ENCODE measurements at regions not wholly inside any gene's neighbourhood (a gene's known extent, or its start where the extent isn't known, plus 50 kb on each side); places are given as distances from the start of the nearest gene placed in this dataset.

DNA sequence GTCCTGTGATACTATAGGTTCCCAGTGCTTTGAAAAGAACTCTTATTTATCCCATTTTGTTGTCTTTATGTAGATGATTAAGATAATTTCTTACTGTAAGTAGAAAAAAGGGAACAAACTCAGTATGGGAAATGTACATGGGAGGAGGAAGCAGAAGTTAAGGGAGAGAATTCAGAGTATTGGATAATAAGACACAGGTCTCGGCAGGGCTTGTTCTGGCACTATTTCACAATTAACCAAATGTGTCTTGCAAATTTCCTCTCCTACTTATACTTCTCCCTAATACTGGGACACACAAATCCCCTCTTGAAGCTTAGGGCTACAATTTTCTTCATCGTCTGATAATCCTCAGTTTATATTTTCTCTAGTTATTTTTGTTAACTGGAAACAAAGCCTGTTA lies 744.0 kb downstream of the ADCYAP1 start:
- Histone ChIP-seq H3K27ac (ENCODE audit: low read depth in 1 of 2, low read length in 2 of 2) (no peak overlapping the region), H3K4me1 (ENCODE audit: insufficient read depth, low read length) (no peaks in the 10 kb centered on the region), H3K9me3 (ENCODE audit: control insufficient read depth in 1 of 2, insufficient read depth in 1 of 2, low read length in 2 of 2) (no peaks in the 10 kb centered on the region), H3K27me3 (ENCODE audit: control insufficient read depth in 1 of 2, insufficient read depth in 2 of 2, low read length in 2 of 2) (no peaks in the 10 kb centered on the region), H3K36me3 (ENCODE audit: insufficient read depth, low read length) (no peaks in the 10 kb centered on the region), H3K4me3 (ENCODE audit: low read length) (no peak overlapping the region)
- no peaks in the 10 kb centered on the region for H3K4me1 Mint-ChIP-seq (ENCODE audit: low read depth)
- H3K27me3 Mint-ChIP-seq, result no peaks in the 10 kb centered on the region
- intact Hi-C loops (cut with DNase I, micrococcal nuclease), result no loop called here
- H3K27ac Mint-ChIP-seq, result no peak overlapping the region
- ChIA-PET POLR2A (no interaction called here), CTCF (no interaction called here)
- no peaks in the 10 kb centered on the region for H3K9me3 Mint-ChIP-seq
- H3K4me3 Mint-ChIP-seq, result no peak overlapping the region
- TF ChIP-seq, protein P1, sequence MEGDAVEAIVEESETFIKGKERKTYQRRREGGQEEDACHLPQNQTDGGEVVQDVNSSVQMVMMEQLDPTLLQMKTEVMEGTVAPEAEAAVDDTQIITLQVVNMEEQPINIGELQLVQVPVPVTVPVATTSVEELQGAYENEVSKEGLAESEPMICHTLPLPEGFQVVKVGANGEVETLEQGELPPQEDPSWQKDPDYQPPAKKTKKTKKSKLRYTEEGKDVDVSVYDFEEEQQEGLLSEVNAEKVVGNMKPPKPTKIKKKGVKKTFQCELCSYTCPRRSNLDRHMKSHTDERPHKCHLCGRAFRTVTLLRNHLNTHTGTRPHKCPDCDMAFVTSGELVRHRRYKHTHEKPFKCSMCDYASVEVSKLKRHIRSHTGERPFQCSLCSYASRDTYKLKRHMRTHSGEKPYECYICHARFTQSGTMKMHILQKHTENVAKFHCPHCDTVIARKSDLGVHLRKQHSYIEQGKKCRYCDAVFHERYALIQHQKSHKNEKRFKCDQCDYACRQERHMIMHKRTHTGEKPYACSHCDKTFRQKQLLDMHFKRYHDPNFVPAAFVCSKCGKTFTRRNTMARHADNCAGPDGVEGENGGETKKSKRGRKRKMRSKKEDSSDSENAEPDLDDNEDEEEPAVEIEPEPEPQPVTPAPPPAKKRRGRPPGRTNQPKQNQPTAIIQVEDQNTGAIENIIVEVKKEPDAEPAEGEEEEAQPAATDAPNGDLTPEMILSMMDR (IDR thresholded peaks at IDR 0.05), result no peak
- H3K36me3 Mint-ChIP-seq (ENCODE audit: low read depth), result no peaks in the 10 kb centered on the region
- no peak for ATAC-seq (ENCODE audit: poor library complexity)
- DNase-seq, result peak in 2 of 14 experiments; percentile 5 to 11

DNA sequence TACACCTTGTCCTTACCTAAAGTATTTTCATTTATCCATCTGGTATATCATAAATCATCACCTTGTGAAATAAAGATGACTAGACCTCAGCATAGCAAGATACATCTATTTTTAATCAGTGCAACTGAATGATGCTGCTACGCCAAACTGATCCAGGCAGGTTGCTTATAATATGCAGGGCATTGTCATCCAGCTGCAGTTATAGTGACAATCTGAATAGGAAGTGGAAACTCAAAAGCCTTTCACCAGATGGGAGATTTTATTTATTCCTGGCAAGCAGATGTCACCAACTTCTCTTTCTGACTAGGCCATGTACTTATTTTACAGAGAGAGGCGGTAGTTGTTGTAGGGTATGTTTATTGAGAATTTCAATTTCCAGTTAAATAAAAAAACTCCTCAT lies 747.3 kb downstream of the ADCYAP1 start:
- H3K27ac Mint-ChIP-seq, result no peak overlapping the region
- no peaks in the 10 kb centered on the region for H3K36me3 Mint-ChIP-seq (ENCODE audit: low read depth)
- CTCF ChIA-PET, result no interaction called here
- intact Hi-C loops (cut with DNase I, micrococcal nuclease), result no loop called here
- H3K4me1 ChIP-seq (ENCODE audit: insufficient read depth, low read length), result no peaks in the 10 kb centered on the region
- no peaks in the 10 kb centered on the region for H3K4me1 Mint-ChIP-seq (ENCODE audit: low read depth)
- no peaks in the 10 kb centered on the region for H3K36me3 ChIP-seq (ENCODE audit: insufficient read depth, low read length)
- POLR2A ChIA-PET, result no interaction called here
- TF ChIP-seq, protein P1 (IDR thresholded peaks at IDR 0.05), result no peak
- H3K27me3 ChIP-seq (ENCODE audit: control insufficient read depth in 1 of 2, insufficient read depth in 2 of 2, low read length in 2 of 2), result no peaks in the 10 kb centered on the region
- no peak overlapping the region for H3K27ac ChIP-seq (ENCODE audit: low read depth in 1 of 2, low read length in 2 of 2)
- no peaks in the 10 kb centered on the region for H3K27me3 Mint-ChIP-seq
- ATAC-seq (ENCODE audit: poor library complexity) (no peak), DNase-seq (no peak)
- no peaks in the 10 kb centered on the region for H3K9me3 Mint-ChIP-seq
- H3K4me3 Mint-ChIP-seq, result no peak overlapping the region
- H3K4me3 ChIP-seq (ENCODE audit: low read length), result no peak overlapping the region
- H3K9me3 ChIP-seq (ENCODE audit: control insufficient read depth in 1 of 2, insufficient read depth in 1 of 2, low read length in 2 of 2), result no peaks in the 10 kb centered on the region

DNA sequence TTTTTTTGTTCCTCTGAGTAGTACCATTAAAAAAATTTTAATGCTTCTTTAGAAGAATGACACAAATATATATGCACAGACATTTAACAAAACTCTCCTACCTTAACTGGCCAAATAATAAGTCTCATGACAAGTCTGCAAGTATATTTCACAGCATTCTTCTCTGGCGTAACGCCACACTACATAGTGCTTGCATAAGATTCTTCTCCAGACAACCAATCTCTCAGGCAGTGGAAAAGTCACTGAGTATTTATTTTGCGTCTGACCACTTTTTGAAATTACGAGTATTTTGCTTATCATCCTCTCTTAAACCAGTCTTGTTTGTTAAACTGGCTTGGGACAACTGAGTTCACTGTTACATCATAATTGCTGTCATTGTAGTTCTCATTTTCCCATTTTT lies 749.2 kb downstream of the ADCYAP1 start:
- intact Hi-C loops (cut with DNase I, micrococcal nuclease), result no loop called here
- DNase-seq, result no peak
- H3K27me3 Mint-ChIP-seq, result no peaks in the 10 kb centered on the region
- H3K4me1 Mint-ChIP-seq (ENCODE audit: low read depth), result no peaks in the 10 kb centered on the region
- POLR2A ChIA-PET, result no interaction called here
- TF ChIP-seq, protein P1 (IDR thresholded peaks at IDR 0.05), result no peak
- Histone ChIP-seq H3K36me3 (ENCODE audit: insufficient read depth, low read length) (no peaks in the 10 kb centered on the region), H3K27ac (ENCODE audit: low read depth in 1 of 2, low read length in 2 of 2) (no peak overlapping the region), H3K4me3 (ENCODE audit: low read length) (no peak overlapping the region), H3K4me1 (ENCODE audit: insufficient read depth, low read length) (no peaks in the 10 kb centered on the region), H3K27me3 (ENCODE audit: control insufficient read depth in 1 of 2, insufficient read depth in 2 of 2, low read length in 2 of 2) (no peaks in the 10 kb centered on the region), H3K9me3 (ENCODE audit: control insufficient read depth in 1 of 2, insufficient read depth in 1 of 2, low read length in 2 of 2) (no peaks in the 10 kb centered on the region)
- no peaks in the 10 kb centered on the region for H3K9me3 Mint-ChIP-seq
- H3K4me3 Mint-ChIP-seq, result no peak overlapping the region
- CTCF ChIA-PET, result no interaction called here
- H3K36me3 Mint-ChIP-seq (ENCODE audit: low read depth), result no peaks in the 10 kb centered on the region
- H3K27ac Mint-ChIP-seq, result no peak overlapping the region
- no peak for ATAC-seq (ENCODE audit: poor library complexity)
